PFSK-1 (cell line): ENCODE measurements at regions not wholly inside any gene's neighbourhood (a gene's known extent, or its start where the extent isn't known, plus 50 kb on each side); places are given as distances from the start of the nearest gene placed in this dataset.

Experiments used
- FOXP2 ChIP-seq: optimal IDR thresholded peaks from 2 replicates; pipeline ENCODE3; 2011; ENCODE audit warnings: borderline replicate concordance, control low read depth, inconsistent platforms; ENCODE audit not compliant: insufficient read depth; ENCODE audit errors: extremely low read length, extremely low read depth
- POLR2AphosphoS5 ChIP-seq: IDR thresholded peaks from 2 replicates; pipeline ENCODE4 v1.6.1; 2012; ENCODE audit warnings: low read depth, mild to moderate bottlenecking, control low read depth, low read length, moderate library complexity
- REST ChIP-seq, 2 experiments: IDR thresholded peaks; 2 replicates each; pipeline versions ENCODE4 v1.6.1 to v1.8.0; 2011 to 2012; ENCODE audit warnings: low read depth in 2 of 2, low read length in 2 of 2, control low read depth in 1 of 2, inconsistent platforms in 1 of 2, mild to moderate bottlenecking in 1 of 2, moderate library complexity in 1 of 2; ENCODE audit not compliant: insufficient read depth in 1 of 2
- SIN3A ChIP-seq: IDR thresholded peaks from 2 replicates; pipeline ENCODE4 v1.6.1; 2012; ENCODE audit warnings: mild to moderate bottlenecking, low read length, moderate library complexity, borderline replicate concordance; ENCODE audit not compliant: insufficient read depth
- TAF1 ChIP-seq: IDR thresholded peaks from 2 replicates; pipeline ENCODE4 v1.6.1; 2012; ENCODE audit warnings: low read length, control low read depth, borderline replicate concordance; ENCODE audit not compliant: insufficient read depth

- TF ChIP-seq SIN3A (no peak), TAF1 (no peak), REST (IDR thresholded peaks at IDR 0.05; ENCODE audit: insufficient read depth in 1 of 2, low read depth in 2 of 2, low read length in 2 of 2) (no peak)
Observed at GRCh38 chr2:128368437-128369107, 49.9 kb upstream of the HS6ST1 start.

GRCh38 chr2:128369108-128369555, 50.5 kb upstream of the HS6ST1 start:
- TF ChIP-seq POLR2AphosphoS5 = no peak
- TF ChIP-seq REST (IDR thresholded peaks at IDR 0.05; ENCODE audit: insufficient read depth in 1 of 2, low read depth in 2 of 2, low read length in 2 of 2) = no peak
- TF ChIP-seq SIN3A = no peak
- TF ChIP-seq FOXP2 = no peak
- no peak for TF ChIP-seq TAF1

GRCh38 chr2:128369602-128370467, 51.2 kb upstream of the HS6ST1 start:
- TF ChIP-seq POLR2AphosphoS5 (no peak), SIN3A (no peak), TAF1 (no peak), FOXP2 (no peak), REST (IDR thresholded peaks at IDR 0.05; ENCODE audit: insufficient read depth in 1 of 2, low read depth in 2 of 2, low read length in 2 of 2) (no peak)

GRCh38 chr2:128370468-128371247, 52.0 kb upstream of the HS6ST1 start:
- TF ChIP-seq FOXP2 (no peak), SIN3A (no peak), REST (IDR thresholded peaks at IDR 0.05; ENCODE audit: insufficient read depth in 1 of 2, low read depth in 2 of 2, low read length in 2 of 2) (no peak), POLR2AphosphoS5 (no peak), TAF1 (no peak)
